ENCODE measurements at regions not wholly inside any gene's neighbourhood (a gene's known extent, or its start where the extent isn't known, plus 50 kb on each side); places are given as distances from the start of the nearest gene placed in this dataset.
"Not testable (repeated sequence)": the region's sequence is repeated elsewhere in the genome, so short reads cannot be mapped to it uniquely, and the experiment has no call there.

- H2AFZ ChIP-seq (ENCODE audit: low read length); H3K4me2 ChIP-seq (ENCODE audit: low read length); H3F3A ChIP-seq (ENCODE audit: insufficient read depth, low read length); H3K9me3 ChIP-seq (ENCODE audit: low read length); H3K36me3 ChIP-seq (ENCODE audit: insufficient read depth, low read length); H3K9me2 ChIP-seq (ENCODE audit: low read depth, low read length); H3K4me3 ChIP-seq (ENCODE audit: low read depth, low read length, poor library complexity, severe bottlenecking); H4K20me1 ChIP-seq (ENCODE audit: insufficient read depth, low read length); H3K9ac ChIP-seq (ENCODE audit: low read length); H3K79me2 ChIP-seq (ENCODE audit: insufficient read depth, low read length); H3K27ac ChIP-seq (ENCODE audit: low read depth, low read length, poor library complexity, severe bottlenecking); H3K4me1 ChIP-seq (ENCODE audit: insufficient read depth, low read length, severe bottlenecking); H3K27me3 ChIP-seq (ENCODE audit: insufficient read depth, low read length): not testable (repeated sequence)
Measured at GRCh38 chr1:149728598-149728997, 53.9 kb upstream of the FCGR1A start.

Data from OCI-LY1 (cell line).